H9 (cell line): ENCODE measurements at regions not wholly inside any gene's neighbourhood (a gene's known extent, or its start where the extent isn't known, plus 50 kb on each side); places are given as distances from the start of the nearest gene placed in this dataset.

ENCODE experiments used
- DNase-seq: peaks from one replicate; pipeline ENCODE4 v3.0.0-alpha.2; 2017
- H2AFZ ChIP-seq: one replicate; pipeline ENCODE4 v1.6.1; 2013; ENCODE audit warnings: mild to moderate bottlenecking, low read length, control low read depth, moderate library complexity
- H2AK5ac ChIP-seq: 2 replicates; pipeline ENCODE4 v1.6.1; 2013; ENCODE audit warnings: low read length, control low read depth, mixed read lengths; ENCODE audit not compliant: insufficient read length
- H2BK120ac ChIP-seq: one replicate; pipeline ENCODE4 v1.6.1; 2013; ENCODE audit warnings: low read depth, mild to moderate bottlenecking, low read length, control low read depth, inconsistent platforms; ENCODE audit not compliant: poor library complexity, severe bottlenecking
- H2BK12ac ChIP-seq: 2 replicates; pipeline ENCODE4 v1.6.1; 2013; ENCODE audit warnings: low read length, control low read depth, mixed read lengths, low read depth; ENCODE audit not compliant: insufficient read length
- H2BK15ac ChIP-seq: 2 replicates; pipeline ENCODE4 v1.6.1; 2013; ENCODE audit warnings: low read depth, low read length, control low read depth
- H2BK20ac ChIP-seq: one replicate; pipeline ENCODE4 v1.6.1; 2013; ENCODE audit warnings: low read depth, mild to moderate bottlenecking, low read length, control low read depth, inconsistent platforms; ENCODE audit not compliant: poor library complexity, severe bottlenecking
- H2BK5ac ChIP-seq: 2 replicates; pipeline ENCODE4 v1.6.1; 2013; ENCODE audit warnings: low read length, control low read depth, mixed read lengths; ENCODE audit not compliant: insufficient read length
- H3K14ac ChIP-seq: 2 replicates; pipeline ENCODE4 v1.6.1; 2013; ENCODE audit warnings: low read length, control low read depth; ENCODE audit not compliant: insufficient read depth
- H3K18ac ChIP-seq: 2 replicates; pipeline ENCODE4 v1.6.1; 2013; ENCODE audit warnings: low read depth, mild to moderate bottlenecking, mixed read lengths, low read length, control low read depth; ENCODE audit not compliant: insufficient read length
- H3K23ac ChIP-seq: 2 replicates; pipeline ENCODE4 v1.6.1; 2013; ENCODE audit warnings: low read length, control low read depth, mixed read lengths, low read depth; ENCODE audit not compliant: insufficient read length
- H3K23me2 ChIP-seq: 2 replicates; pipeline ENCODE4 v1.6.1; 2013; ENCODE audit warnings: low read depth, mild to moderate bottlenecking, mixed read lengths, low read length, control low read depth; ENCODE audit not compliant: insufficient read length, poor library complexity, severe bottlenecking
- H3K27ac ChIP-seq: 2 replicates; pipeline ENCODE4 v1.5.1; 2013; ENCODE audit warnings: low read length, control low read depth, mixed read lengths, low read depth; ENCODE audit not compliant: insufficient read length
- H3K27me3 ChIP-seq: 2 replicates; pipeline ENCODE4 v1.6.1; 2013; ENCODE audit warnings: low read length, control low read depth, inconsistent platforms; ENCODE audit not compliant: insufficient read depth
- H3K4ac ChIP-seq: 2 replicates; pipeline ENCODE4 v1.6.1; 2013; ENCODE audit warnings: low read depth, mild to moderate bottlenecking, control low read depth, inconsistent platforms, low read length, moderate library complexity
- H3K4me1 ChIP-seq: 2 replicates; pipeline ENCODE4 v1.6.1; 2013; ENCODE audit warnings: low read length, control low read depth, inconsistent platforms; ENCODE audit not compliant: insufficient read depth
- H3K4me2 ChIP-seq: 2 replicates; pipeline ENCODE4 v1.6.1; 2013; ENCODE audit warnings: low read length, control low read depth, mixed read lengths; ENCODE audit not compliant: insufficient read length, insufficient read depth
- H3K56ac ChIP-seq: 2 replicates; pipeline ENCODE4 v1.6.1; 2013; ENCODE audit warnings: low read depth, mild to moderate bottlenecking, mixed read lengths, low read length, control low read depth; ENCODE audit not compliant: insufficient read length
- H3K79me1 ChIP-seq: 2 replicates; pipeline ENCODE4 v1.6.1; 2013; ENCODE audit warnings: low read depth, mild to moderate bottlenecking, moderate library complexity, low read length, control low read depth, inconsistent platforms; ENCODE audit not compliant: insufficient read depth, poor library complexity, severe bottlenecking
- H3K79me2 ChIP-seq: 2 replicates; pipeline ENCODE4 v1.6.1; 2013; ENCODE audit warnings: low read length, control low read depth, inconsistent platforms; ENCODE audit not compliant: insufficient read depth
- H3K9ac ChIP-seq: 2 replicates; pipeline ENCODE4 v1.6.1; 2013; ENCODE audit warnings: low read length, control low read depth, mixed read lengths; ENCODE audit not compliant: insufficient read length; ENCODE audit errors: extremely low read depth
- H3K9me3 ChIP-seq: one replicate; pipeline ENCODE4 v1.6.1; 2013; ENCODE audit warnings: low read depth, low read length, inconsistent platforms; ENCODE audit not compliant: control insufficient read depth
- H3T11ph ChIP-seq: one replicate; pipeline ENCODE4 v1.6.1; 2013; ENCODE audit warnings: mild to moderate bottlenecking, low read length, control low read depth, inconsistent platforms
- H4K20me1 ChIP-seq: one replicate; pipeline ENCODE4 v1.6.1; 2013; ENCODE audit not compliant: control insufficient read depth, insufficient read length, insufficient read depth
- H4K5ac ChIP-seq: 2 replicates; pipeline ENCODE4 v1.6.1; 2013; ENCODE audit warnings: low read depth, mild to moderate bottlenecking, mixed read lengths, low read length, control low read depth; ENCODE audit not compliant: insufficient read length
- H4K8ac ChIP-seq: replicated peaks from 2 replicates; pipeline ENCODE4 v1.6.1; 2013; ENCODE audit warnings: low read length, control low read depth, mixed read lengths, low read depth; ENCODE audit not compliant: insufficient read length
- H4K91ac ChIP-seq: 2 replicates; pipeline ENCODE4 v1.6.1; 2013; ENCODE audit warnings: low read depth, mild to moderate bottlenecking, moderate library complexity, mixed read lengths, low read length, control low read depth; ENCODE audit not compliant: insufficient read length
- H3K27ac Mint-ChIP-seq, 3 experiments: 2 replicates in 2 of 3; 3 replicates in 1 of 3; pipeline ENCODE4 v1.8.0; 2020 to 2021; ENCODE audit warnings: mixed read lengths in 3 of 3, mild to moderate bottlenecking in 1 of 3, moderate library complexity in 1 of 3
- H3K27me3 Mint-ChIP-seq: 2 replicates; pipeline ENCODE4 v1.8.0; 2021; ENCODE audit warnings: low read depth, mild to moderate bottlenecking, moderate library complexity, mixed read lengths
- H3K36me3 Mint-ChIP-seq, 3 experiments: 2 replicates in 2 of 3; 3 replicates in 1 of 3; pipeline ENCODE4 v1.8.0; 2020 to 2021; ENCODE audit warnings: low read depth in 3 of 3, mixed read lengths in 3 of 3; ENCODE audit not compliant: insufficient read depth in 1 of 3
- H3K4me1 Mint-ChIP-seq, 2 experiments: 2 replicates each; pipeline ENCODE4 v1.8.0; 2020; ENCODE audit warnings: mixed read lengths in 2 of 2
- H3K4me3 Mint-ChIP-seq, 2 experiments: 2 replicates in 1 of 2; 3 replicates in 1 of 2; pipeline ENCODE4 v1.8.0; 2020 to 2021; ENCODE audit warnings: mild to moderate bottlenecking in 2 of 2, mixed read lengths in 2 of 2, moderate library complexity in 1 of 2
- H3K9me3 Mint-ChIP-seq, 2 experiments: 2 replicates in 1 of 2; 3 replicates in 1 of 2; pipeline ENCODE4 v1.8.0; 2020; ENCODE audit warnings: mild to moderate bottlenecking in 2 of 2, mixed read lengths in 2 of 2, moderate library complexity in 1 of 2
- WGBS: extraction: QIAGEN DNeasy Blood & Tissue Kit; methylation state at CpG from one replicate; pipeline ENCODE4 v1.1.7; 2013; ENCODE audit warnings: missing lambda C conversion rate, low lambda C conversion rate, mixed read lengths; ENCODE audit not compliant: insufficient read length; ENCODE audit errors: extremely low coverage; 5-methylcytosine and 5-hydroxymethylcytosine counted together
- TF ChIP-seq, protein P1 (sequence below): fragments of 200-600 bp; sonication (generic); conservative IDR thresholded peaks from 3 replicates; pipeline ENCODE4 v1.8.0; 2021; ENCODE audit warnings: antibody characterized with exemption, mild to moderate bottlenecking

DNA sequence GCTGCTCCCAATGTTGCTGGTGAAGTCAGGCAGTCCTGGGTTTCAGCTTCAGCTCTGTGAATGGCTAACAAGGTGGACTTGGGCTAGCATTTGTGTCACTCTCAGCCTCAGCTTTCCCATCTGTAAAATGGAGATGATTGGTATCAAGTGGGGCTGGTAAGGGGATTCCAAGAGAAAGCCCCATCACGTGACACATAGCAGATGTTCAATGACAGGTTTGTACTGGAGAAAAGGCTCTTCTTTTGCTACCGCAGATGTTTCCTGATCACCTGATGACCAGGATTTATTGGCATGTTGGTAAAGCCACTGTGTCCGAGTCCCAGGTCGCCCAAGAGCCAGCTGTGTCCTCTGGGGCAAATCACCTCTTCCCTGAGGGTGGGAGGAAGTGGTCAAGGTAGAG lies 335.0 kb downstream of the MATN1 start:
- TF ChIP-seq, protein P1, sequence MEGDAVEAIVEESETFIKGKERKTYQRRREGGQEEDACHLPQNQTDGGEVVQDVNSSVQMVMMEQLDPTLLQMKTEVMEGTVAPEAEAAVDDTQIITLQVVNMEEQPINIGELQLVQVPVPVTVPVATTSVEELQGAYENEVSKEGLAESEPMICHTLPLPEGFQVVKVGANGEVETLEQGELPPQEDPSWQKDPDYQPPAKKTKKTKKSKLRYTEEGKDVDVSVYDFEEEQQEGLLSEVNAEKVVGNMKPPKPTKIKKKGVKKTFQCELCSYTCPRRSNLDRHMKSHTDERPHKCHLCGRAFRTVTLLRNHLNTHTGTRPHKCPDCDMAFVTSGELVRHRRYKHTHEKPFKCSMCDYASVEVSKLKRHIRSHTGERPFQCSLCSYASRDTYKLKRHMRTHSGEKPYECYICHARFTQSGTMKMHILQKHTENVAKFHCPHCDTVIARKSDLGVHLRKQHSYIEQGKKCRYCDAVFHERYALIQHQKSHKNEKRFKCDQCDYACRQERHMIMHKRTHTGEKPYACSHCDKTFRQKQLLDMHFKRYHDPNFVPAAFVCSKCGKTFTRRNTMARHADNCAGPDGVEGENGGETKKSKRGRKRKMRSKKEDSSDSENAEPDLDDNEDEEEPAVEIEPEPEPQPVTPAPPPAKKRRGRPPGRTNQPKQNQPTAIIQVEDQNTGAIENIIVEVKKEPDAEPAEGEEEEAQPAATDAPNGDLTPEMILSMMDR = no peak

More for the DNA sequence above, 335.0 kb downstream of the MATN1 start:
- Mint-ChIP-seq H3K36me3 (no peaks in the 10 kb centered on the region), H3K9me3 (peaks cover 3% of the 10 kb centered on the region in 2 experiments; a peak in 2 of 5 replicates), H3K4me3 (no peak overlapping the region), H3K4me1 (no peaks in the 10 kb centered on the region), H3K27ac (no peak overlapping the region), H3K27me3 (peaks cover 18% of the 10 kb centered on the region)
- no peak overlapping the region for H3K18ac ChIP-seq
- H3K23me2 ChIP-seq = no peaks in the 10 kb centered on the region
- no peak overlapping the region for H3K9ac ChIP-seq
- no peak overlapping the region for H4K8ac ChIP-seq
- H2BK120ac ChIP-seq = no peak overlapping the region
- WGBS = no CpG with 5 or more reads among the region's 4 CpGs
- H3K14ac ChIP-seq = no peak overlapping the region
- H3K27ac ChIP-seq = no peak overlapping the region
- H2BK5ac ChIP-seq = no peak overlapping the region
- no peak overlapping the region for H2BK20ac ChIP-seq
- H3K23ac ChIP-seq = no peak overlapping the region
- H3K4me2 ChIP-seq = no peak overlapping the region
- H3K27me3 ChIP-seq = no peaks in the 10 kb centered on the region
- no peak overlapping the region for H3T11ph ChIP-seq
- no peak overlapping the region for H2AK5ac ChIP-seq
- no peaks in the 10 kb centered on the region for H3K79me2 ChIP-seq
- H3K4ac ChIP-seq = no peak overlapping the region
- no peaks in the 10 kb centered on the region for H3K4me1 ChIP-seq
- H2AFZ ChIP-seq = no peak overlapping the region
- no peaks in the 10 kb centered on the region for H3K79me1 ChIP-seq
- no peaks in the 10 kb centered on the region for H3K9me3 ChIP-seq
- no peak overlapping the region for H2BK12ac ChIP-seq
- H3K56ac ChIP-seq = no peak overlapping the region
- no peak for DNase-seq
- H2BK15ac ChIP-seq = no peak overlapping the region
- H4K5ac ChIP-seq = no peak overlapping the region
- no peaks in the 10 kb centered on the region for H4K20me1 ChIP-seq
- H4K91ac ChIP-seq = no peak overlapping the region
